ENCODE measurements at regions not wholly inside any gene's neighbourhood (a gene's known extent, or its start where the extent isn't known, plus 50 kb on each side); places are given as distances from the start of the nearest gene placed in this dataset.

GRCh38 chr1:243923292-243924171, 73.5 kb upstream of the AKT3 start:
- peak overlapping the region; percentile 48 to 60 for H3K4me3 Mint-ChIP-seq
- H3K4me2 ChIP-seq (replicated peaks; ENCODE audit: extremely low read depth, low read length, poor library complexity, severe bottlenecking), result peak overlapping the region; percentile 12

GRCh38 chr1:243921111-243921510, 71.1 kb upstream of the AKT3 start:
- WGBS (ENCODE audit: insufficient coverage), result no CpG with 5 or more reads among the region's 1 CpG
- H3K9me3 ChIP-seq (replicated peaks in 1 of 2; ENCODE audit: control insufficient read depth in 1 of 2, insufficient read depth in 1 of 2, low read length in 2 of 2), result no peaks in the 10 kb centered on the region
- Mint-ChIP-seq H3K9me3 (peaks cover 0 to 9% (median 2%) of the 10 kb centered on the region in 7 donors), H3K4me3 (no peak overlapping the region), H3K27ac (no peak overlapping the region), H3K36me3 (peaks cover 0 to 10% of the 10 kb centered on the region in 2 donors), H3K27me3 (ENCODE audit: low read depth in 3 of 3) (peaks cover 25 to 31% (median 26%) of the 10 kb centered on the region in 3 donors), H3K4me1 (peaks cover 49% of the 10 kb centered on the region)
- H3K27me3 ChIP-seq (ENCODE audit: control insufficient read depth in 2 of 2, insufficient read depth in 2 of 2, low read length in 2 of 2), result peaks cover 17 to 29% of the 10 kb centered on the region in 2 donors
- no peak overlapping the region for H3K4me2 ChIP-seq (replicated peaks; ENCODE audit: extremely low read depth, low read length, poor library complexity, severe bottlenecking)
- H3K9ac ChIP-seq (ENCODE audit: insufficient read depth, low read length, poor library complexity, severe bottlenecking), result no peak overlapping the region
- no peak overlapping the region for H2AFZ ChIP-seq (ENCODE audit: insufficient read depth, low read depth, low read length, poor library complexity, severe bottlenecking)
- H4K20me1 ChIP-seq (ENCODE audit: insufficient read depth, low read length), result no peaks in the 10 kb centered on the region
- no peak overlapping the region for H3K27ac ChIP-seq (ENCODE audit: low read depth in 1 of 2, low read length in 2 of 2)
- intact Hi-C loops (cut with micrococcal nuclease), result no loop called here
- no peaks in the 10 kb centered on the region for H3K36me3 ChIP-seq (replicated peaks in 1 of 2; ENCODE audit: control insufficient read depth in 1 of 2, insufficient read depth in 2 of 2, low read length in 2 of 2)
- no peak overlapping the region for H3K4me3 ChIP-seq (replicated peaks in 1 of 3; ENCODE audit: low read depth in 2 of 3, low read length in 3 of 3)
- H3K79me2 ChIP-seq (ENCODE audit: insufficient read depth, low read length), result no peaks in the 10 kb centered on the region
- peaks cover 40 to 45% of the 10 kb centered on the region in 2 donors for H3K4me1 ChIP-seq (ENCODE audit: control insufficient read depth in 1 of 2, insufficient read depth in 2 of 2, low read length in 2 of 2)
- DNase-seq, result no peak
- TF ChIP-seq CTCF (IDR thresholded peaks at IDR 0.05), result no peak

More at GRCh38 chr1:243923292-243924171, 73.5 kb upstream of the AKT3 start:
- no peaks in the 10 kb centered on the region for H3K79me2 ChIP-seq (ENCODE audit: insufficient read depth, low read length)
- intact Hi-C loops (cut with micrococcal nuclease), result no loop called here
- Mint-ChIP-seq H3K4me1 (peaks cover 27% of the 10 kb centered on the region), H3K36me3 (peaks cover 0 to 1% of the 10 kb centered on the region in 2 donors), H3K27ac (peak overlapping the region in 2 of 7 donors; percentile 53 to 77), H3K9me3 (peaks cover 0 to 3% (median 0%) of the 10 kb centered on the region in 7 donors), H3K27me3 (ENCODE audit: low read depth in 3 of 3) (peaks cover 4 to 7% (median 5%) of the 10 kb centered on the region in 3 donors)
- peak overlapping the region in 1 of 3 experiments; percentile 18 for H3K4me3 ChIP-seq (replicated peaks in 1 of 3; ENCODE audit: low read depth in 2 of 3, low read length in 3 of 3)
- H3K27ac ChIP-seq (ENCODE audit: low read depth in 1 of 2, low read length in 2 of 2), result no peak overlapping the region
- 57% methylated on average over 7 of the region's 13 CpGs for WGBS (ENCODE audit: insufficient coverage)
- no peak for DNase-seq
- peaks cover 23% of the 10 kb centered on the region in 2 donors for H3K4me1 ChIP-seq (ENCODE audit: control insufficient read depth in 1 of 2, insufficient read depth in 2 of 2, low read length in 2 of 2)
- no peaks in the 10 kb centered on the region for H4K20me1 ChIP-seq (ENCODE audit: insufficient read depth, low read length)
- H3K27me3 ChIP-seq (ENCODE audit: control insufficient read depth in 2 of 2, insufficient read depth in 2 of 2, low read length in 2 of 2), result peaks cover 2 to 5% of the 10 kb centered on the region in 2 donors
- H2AFZ ChIP-seq (ENCODE audit: insufficient read depth, low read depth, low read length, poor library complexity, severe bottlenecking), result no peak overlapping the region
- no peaks in the 10 kb centered on the region for H3K36me3 ChIP-seq (replicated peaks in 1 of 2; ENCODE audit: control insufficient read depth in 1 of 2, insufficient read depth in 2 of 2, low read length in 2 of 2)
- TF ChIP-seq CTCF (IDR thresholded peaks at IDR 0.05), result no peak
- no peak overlapping the region for H3K9ac ChIP-seq (ENCODE audit: insufficient read depth, low read length, poor library complexity, severe bottlenecking)
- H3K9me3 ChIP-seq (replicated peaks in 1 of 2; ENCODE audit: control insufficient read depth in 1 of 2, insufficient read depth in 1 of 2, low read length in 2 of 2), result no peaks in the 10 kb centered on the region

Data from CD14-positive monocyte (primary cell).